ENCODE measurements at regions not wholly inside any gene's neighbourhood (a gene's known extent, or its start where the extent isn't known, plus 50 kb on each side); places are given as distances from the start of the nearest gene placed in this dataset.

- TF ChIP-seq CTCF (IDR thresholded peaks at IDR 0.05) (no peak), POLR2A (IDR thresholded peaks at IDR 0.05) (no peak)
Observed at GRCh38 chr4:130432289-130432688, 1336.3 kb downstream of the C4orf33 start.
